GM18502 (cell line): ENCODE measurements at regions not wholly inside any gene's neighbourhood (a gene's known extent, or its start where the extent isn't known, plus 50 kb on each side); places are given as distances from the start of the nearest gene placed in this dataset.
"Not testable (repeated sequence)": the region's sequence is repeated elsewhere in the genome, so short reads cannot be mapped to it uniquely, and the experiment has no call there.

Experiments used
- ATAC-seq: cut with Tn5 transposase; IDR thresholded peaks from one replicate; pipeline ENCODE4 v1.9.1; 2021; ENCODE audit warnings: mild to moderate bottlenecking; ENCODE audit not compliant: unreplicated experiment, poor library complexity

- peak; percentile 64 for ATAC-seq
These were observed 74.4 kb upstream of the LYPLAL1 start for GRCh38 chr1:219099307-219099706.

- no peak for ATAC-seq
These were observed 73.6 kb upstream of the LYPLAL1 start for GRCh38 chr1:219100059-219100458.

- ATAC-seq, result not testable (repeated sequence)
These were observed 71.2 kb upstream of the LYPLAL1 start for GRCh38 chr1:219102466-219102865.

- ATAC-seq, result no peak
These were observed 67.8 kb upstream of the LYPLAL1 start for GRCh38 chr1:219105893-219106292.

- ATAC-seq, result peak; percentile 76
These were observed 64.2 kb upstream of the LYPLAL1 start for GRCh38 chr1:219109424-219110018.

- ATAC-seq, result no peak
These were observed 60.4 kb upstream of the LYPLAL1 start for GRCh38 chr1:219113261-219113660.

- ATAC-seq, result no peak
These were observed 59.7 kb upstream of the LYPLAL1 start for GRCh38 chr1:219114014-219114413.

GRCh38 chr1:219119839-219120238 lies 53.8 kb upstream of the LYPLAL1 start:
- ATAC-seq, result no peak

GRCh38 chr1:219120624-219121544 lies 52.8 kb upstream of the LYPLAL1 start:
- no peak for ATAC-seq

- ATAC-seq, result no peak
These were observed 52.0 kb upstream of the LYPLAL1 start for GRCh38 chr1:219121679-219122078.

GRCh38 chr1:219123036-219123435 lies 50.6 kb upstream of the LYPLAL1 start:
- no peak for ATAC-seq
